ENCODE measurements at regions not wholly inside any gene's neighbourhood (a gene's known extent, or its start where the extent isn't known, plus 50 kb on each side); places are given as distances from the start of the nearest gene placed in this dataset.

DNA sequence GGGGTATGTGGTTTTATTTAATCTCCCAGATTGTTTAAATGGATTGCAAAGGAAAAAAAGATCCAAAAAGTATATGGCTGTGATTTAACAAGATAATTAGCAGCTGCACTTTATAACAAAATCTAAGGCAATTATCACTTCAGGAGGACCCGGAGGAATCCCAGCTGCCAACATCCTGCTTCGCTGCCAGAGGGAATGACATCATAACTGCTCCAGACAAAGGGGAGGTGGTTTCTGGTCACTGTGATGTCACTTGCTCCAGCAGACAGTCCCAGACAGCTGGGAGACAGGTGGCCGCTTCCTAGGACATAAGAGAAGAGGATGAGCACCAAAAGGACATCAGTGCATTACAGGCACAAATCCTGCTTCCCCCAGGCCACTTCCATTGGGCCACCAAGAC lies 371.0 kb downstream of the BCOR start:
- TF ChIP-seq ZNF274 (IDR thresholded peaks at IDR 0.05; ENCODE audit: low read depth, low read length), result no peak
- no peak overlapping the region for H3K4me3 ChIP-seq (ENCODE audit: low read length)

DNA sequence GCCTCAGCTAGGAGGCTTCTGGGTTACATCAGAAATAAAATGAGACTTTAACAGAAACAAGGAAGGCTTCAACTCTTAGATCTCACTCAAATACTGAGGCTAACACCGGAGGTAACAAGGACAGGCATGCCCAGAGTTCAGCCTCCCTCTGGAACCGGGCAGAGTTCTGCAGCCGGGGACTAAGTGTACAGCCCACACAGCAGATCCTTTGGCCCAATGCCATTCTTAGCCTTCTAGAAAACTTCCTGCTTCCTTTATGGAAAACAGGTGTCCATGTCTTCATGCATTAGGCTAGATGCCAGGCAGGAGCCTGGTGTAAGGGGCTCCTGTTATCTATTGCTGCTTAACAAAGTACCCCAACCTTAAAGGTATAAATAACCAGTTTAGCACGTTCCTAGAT lies 369.7 kb downstream of the BCOR start:
- H3K4me3 ChIP-seq (ENCODE audit: low read length), result no peak overlapping the region
- TF ChIP-seq ZNF274 (IDR thresholded peaks at IDR 0.05; ENCODE audit: low read depth, low read length), result no peak

DNA sequence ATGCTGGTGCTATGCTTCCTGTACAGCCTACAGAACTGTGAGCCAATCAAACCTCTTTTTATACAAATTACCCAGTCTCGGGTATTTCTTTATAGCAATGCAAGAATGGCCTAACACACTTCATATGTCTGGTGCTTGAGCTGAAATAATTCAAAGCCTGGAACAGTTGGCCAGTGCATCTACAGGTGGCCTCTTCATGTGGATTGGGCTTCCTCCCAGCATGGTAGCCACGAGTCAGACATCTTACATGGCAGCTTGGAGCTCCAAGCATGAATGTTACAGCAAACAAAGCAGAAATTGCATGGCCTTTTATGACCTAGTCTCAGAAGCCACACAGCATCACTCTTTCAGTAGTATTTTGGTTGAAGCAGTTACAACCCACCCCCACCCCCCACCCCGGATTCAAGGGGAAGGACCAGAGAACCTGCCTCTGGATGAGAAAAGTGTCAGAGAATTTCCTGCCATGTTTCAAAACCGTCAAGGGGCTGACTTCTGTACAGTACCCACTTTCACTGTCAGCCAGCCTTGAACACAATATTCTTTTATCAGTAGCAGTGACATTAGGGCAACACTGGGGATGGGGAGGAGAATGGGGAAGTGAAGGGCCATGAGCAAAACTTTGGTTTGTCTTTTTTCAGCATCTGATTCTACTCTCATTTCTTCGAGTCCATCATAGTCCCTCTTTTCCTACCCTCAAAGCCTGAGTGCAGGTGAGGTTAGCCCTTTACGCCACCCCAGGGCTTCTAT lies 368.7 kb downstream of the BCOR start:
- no peak for TF ChIP-seq ZNF274 (IDR thresholded peaks at IDR 0.05; ENCODE audit: low read depth, low read length)
- no peak overlapping the region for H3K4me3 ChIP-seq (ENCODE audit: low read length)

DNA sequence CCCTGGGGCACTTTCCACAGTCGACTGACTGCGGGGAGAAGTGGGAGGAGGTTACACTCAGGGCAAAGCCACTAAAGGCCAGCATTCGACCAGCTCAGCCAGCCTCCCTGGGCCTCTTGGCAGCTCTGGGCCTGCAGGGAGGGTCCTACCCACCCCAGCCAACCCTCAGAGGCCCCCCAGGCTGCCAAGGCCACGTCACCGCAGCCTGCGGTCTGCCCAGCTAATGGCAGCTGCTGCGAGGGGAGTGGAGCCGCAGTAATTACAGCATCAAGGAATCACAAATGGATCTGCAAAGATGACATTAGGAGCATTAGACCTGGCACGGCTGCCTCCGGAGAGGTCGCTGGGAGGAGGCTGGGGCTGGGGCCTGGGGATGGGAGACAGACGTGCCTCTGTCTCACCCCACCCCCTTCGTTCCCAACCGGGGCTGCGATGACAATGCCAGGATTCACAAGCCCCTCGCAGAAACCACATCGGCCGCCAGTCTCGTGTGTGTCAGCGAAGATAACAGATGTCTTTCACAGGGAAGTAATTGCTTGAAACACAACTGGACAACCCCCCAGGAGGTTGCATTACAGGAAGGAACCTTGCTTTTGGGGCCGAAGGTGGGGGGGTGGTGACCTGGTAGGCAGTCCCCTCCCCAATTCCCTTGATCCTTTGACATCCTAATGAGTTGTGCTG lies 367.6 kb downstream of the BCOR start:
- H3K4me3 ChIP-seq (ENCODE audit: low read length), result no peak overlapping the region
- no peak for TF ChIP-seq ZNF274 (IDR thresholded peaks at IDR 0.05; ENCODE audit: low read depth, low read length)

DNA sequence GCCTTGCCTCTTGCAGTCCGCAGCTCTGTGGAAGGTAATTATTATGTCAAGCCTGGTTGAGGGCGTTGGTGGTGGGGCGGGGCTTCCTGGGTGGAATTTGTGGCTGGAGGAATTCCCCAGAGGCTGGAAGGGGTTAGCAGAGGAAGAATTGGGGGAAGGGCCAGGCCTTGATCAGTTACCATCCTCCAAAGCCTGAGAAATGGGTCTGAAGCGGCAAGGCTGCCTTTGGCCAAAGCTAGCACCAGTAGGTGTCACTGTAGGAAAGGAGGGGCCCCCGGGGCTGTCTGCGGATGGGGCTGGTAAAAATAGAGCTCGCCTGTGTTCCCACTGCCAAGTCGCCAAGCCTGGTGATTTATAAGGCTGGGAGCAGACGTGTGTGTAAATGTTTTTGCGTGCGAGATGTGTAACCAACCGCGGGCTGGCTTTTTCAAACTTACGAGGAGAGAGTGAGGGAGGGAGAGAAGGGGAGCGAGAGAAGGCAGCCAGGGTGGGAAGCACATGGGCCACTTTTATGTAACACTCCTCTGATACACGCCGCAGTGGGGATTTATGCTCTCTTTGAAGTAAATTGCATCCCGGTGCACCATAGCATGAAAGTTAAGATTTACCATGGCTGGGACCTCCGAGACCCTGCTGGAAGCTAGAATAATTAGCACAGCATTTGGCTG lies 367.0 kb downstream of the BCOR start:
- TF ChIP-seq ZNF274 (IDR thresholded peaks at IDR 0.05; ENCODE audit: low read depth, low read length), result no peak
- H3K4me3 ChIP-seq (ENCODE audit: low read length), result no peak overlapping the region

DNA sequence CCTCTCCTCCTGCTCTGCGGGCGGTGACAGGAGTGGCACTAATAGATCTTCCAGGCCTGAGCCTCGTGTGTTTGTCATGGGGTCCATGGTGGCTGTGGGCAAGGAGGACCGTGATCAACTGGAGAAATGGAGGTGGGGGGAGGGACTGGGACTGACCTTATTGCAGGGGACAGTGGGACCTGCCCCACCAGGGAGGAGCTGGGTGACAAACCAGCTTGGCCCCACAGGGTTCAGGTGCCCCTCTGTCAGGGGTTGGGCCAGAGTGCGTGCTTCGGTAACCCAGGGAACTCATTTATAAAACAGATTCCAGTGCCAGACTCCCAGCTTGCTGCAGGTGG lies 366.5 kb downstream of the BCOR start:
- no peak overlapping the region for H3K4me3 ChIP-seq (ENCODE audit: low read length)
- TF ChIP-seq ZNF274 (IDR thresholded peaks at IDR 0.05; ENCODE audit: low read depth, low read length), result no peak

DNA sequence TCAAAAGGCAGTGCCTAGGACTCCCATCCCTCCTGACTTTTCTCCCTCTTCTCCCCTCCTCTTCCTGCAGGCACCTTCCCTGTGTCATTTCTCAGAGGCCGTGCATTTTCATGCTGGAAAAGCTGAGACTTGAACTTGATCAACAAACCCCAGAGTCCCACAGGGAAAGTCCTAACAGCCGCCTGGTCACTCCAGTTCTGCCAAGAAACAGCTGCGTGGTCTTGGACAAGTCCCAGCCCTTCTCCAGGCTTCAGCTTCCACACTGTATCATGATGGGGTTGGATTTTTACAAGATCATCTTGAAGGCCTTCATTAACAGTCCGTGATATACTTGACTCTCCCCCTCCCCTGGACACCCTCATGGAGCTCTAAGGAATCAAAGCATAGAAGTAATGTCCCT lies 366.0 kb downstream of the BCOR start:
- H3K4me3 ChIP-seq (ENCODE audit: low read length), result no peak overlapping the region
- no peak for TF ChIP-seq ZNF274 (IDR thresholded peaks at IDR 0.05; ENCODE audit: low read depth, low read length)

DNA sequence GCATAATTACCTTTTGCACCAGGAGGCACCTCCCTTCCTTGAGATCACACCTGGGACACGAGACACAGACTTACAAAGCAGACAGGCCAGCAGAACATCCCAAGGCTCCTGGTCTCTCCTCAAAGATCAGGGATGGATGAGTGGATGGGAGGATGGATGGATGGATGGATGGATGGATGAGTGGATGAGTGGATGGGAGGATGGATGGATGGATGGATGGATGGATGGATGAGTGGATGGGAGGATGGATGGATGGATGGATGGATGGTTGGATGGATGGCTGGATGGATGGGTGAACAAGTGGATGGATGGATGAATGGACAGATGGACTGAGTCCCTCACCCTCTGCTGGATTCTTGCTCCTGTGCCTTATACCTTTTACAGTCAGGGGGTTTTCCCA lies 364.0 kb downstream of the BCOR start:
- no peak overlapping the region for H3K4me3 ChIP-seq (ENCODE audit: low read length)
- TF ChIP-seq ZNF274 (IDR thresholded peaks at IDR 0.05; ENCODE audit: low read depth, low read length), result no peak

DNA sequence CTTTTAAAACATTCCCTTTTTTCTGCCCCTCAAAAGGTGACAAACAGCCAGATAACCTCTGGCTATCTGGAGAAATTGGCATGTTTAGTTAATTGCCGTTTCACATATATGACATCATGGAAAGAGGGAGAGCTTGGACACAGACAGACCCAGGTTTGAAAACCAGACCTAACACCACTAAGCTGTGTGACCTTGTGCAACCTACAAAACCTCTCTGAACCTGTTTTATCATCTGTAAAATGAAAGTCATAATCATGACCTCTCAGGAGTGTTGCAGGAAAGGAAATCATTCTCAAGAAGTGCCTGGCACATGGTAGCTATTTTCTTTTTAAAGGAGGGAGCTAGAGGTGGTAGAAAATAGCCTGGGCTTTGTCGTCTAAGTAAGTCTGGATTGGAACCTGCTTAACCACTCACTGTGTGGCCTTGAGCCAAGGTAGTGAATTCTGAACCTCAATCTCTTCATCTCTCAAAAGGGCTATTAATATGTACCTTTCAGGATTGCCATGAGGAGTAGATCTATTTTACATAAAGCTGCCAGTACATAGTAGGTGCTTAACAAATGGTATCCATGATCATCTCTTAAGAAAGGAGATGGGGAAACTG lies 363.5 kb downstream of the BCOR start:
- TF ChIP-seq ZNF274 (IDR thresholded peaks at IDR 0.05; ENCODE audit: low read depth, low read length), result no peak
- no peak overlapping the region for H3K4me3 ChIP-seq (ENCODE audit: low read length)

DNA sequence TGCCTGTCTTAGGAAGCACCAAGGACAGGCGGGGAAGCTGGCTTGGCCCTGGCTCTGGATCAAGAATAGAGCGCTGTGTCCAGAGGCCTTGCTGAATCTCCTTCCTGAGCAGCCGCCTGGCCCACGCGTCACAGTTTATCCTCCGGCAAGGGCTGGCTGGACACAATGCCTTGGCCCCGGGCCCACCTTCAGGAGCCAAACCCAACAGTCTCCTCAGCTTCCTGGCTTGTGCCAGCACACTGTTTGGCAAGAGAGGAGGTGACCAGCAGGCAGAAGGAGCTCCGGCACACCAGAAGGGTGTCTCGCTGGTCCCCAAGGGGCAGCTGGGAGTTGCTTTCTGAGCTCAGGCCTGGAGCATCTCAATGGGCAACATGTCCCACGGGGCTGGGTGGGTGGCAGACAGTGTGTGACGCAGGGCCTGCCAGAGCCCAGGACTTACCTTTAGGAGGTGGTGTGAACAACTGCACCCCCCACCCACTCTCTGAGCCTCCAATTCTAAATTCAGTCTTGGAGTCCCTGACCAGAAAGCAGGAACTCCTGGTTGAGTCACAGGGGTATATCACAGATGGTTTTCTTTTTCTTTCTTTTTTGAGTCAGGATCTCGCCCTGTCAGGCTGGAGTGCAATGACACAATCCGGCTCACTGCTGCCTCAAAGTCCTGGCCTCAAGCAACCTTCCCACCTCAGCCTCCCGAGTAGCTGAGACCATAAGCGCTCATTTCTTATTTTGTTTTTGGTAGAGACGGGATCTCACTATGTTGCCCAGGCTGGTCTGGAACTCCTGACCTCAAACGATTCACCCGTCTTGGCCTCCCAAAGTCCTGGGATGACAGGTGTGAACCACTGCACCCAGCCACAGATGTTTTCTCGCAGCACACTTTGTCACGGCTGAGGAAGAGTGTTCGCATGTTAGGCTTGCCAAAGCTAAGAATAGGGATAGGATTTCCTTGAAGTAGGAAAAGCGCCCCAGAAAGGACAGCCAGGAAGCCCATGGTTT lies 361.2 kb downstream of the BCOR start:
- no peak overlapping the region for H3K4me3 ChIP-seq (ENCODE audit: low read length)
- TF ChIP-seq ZNF274 (IDR thresholded peaks at IDR 0.05; ENCODE audit: low read depth, low read length), result no peak

DNA sequence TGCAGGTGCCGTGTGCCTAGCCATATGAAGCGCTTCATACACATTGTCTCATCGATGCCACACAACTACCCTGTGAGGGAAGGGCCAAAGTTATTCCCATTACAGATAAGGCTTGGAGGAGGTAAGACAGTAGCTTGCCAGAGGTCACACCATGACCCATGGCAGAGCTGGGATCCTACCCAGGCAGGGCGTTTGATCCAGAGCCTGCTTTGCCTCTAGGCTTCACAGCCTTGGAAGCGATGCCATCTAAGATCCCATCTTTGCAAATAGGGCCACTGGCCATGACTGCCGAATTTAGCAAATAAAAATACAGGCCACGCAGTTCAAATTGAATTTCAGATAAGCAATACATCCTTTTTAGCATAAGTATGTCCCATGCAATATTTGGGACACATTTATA lies 358.2 kb downstream of the BCOR start:
- no peak for TF ChIP-seq ZNF274 (IDR thresholded peaks at IDR 0.05; ENCODE audit: low read depth, low read length)
- H3K4me3 ChIP-seq (ENCODE audit: low read length), result no peak overlapping the region

DNA sequence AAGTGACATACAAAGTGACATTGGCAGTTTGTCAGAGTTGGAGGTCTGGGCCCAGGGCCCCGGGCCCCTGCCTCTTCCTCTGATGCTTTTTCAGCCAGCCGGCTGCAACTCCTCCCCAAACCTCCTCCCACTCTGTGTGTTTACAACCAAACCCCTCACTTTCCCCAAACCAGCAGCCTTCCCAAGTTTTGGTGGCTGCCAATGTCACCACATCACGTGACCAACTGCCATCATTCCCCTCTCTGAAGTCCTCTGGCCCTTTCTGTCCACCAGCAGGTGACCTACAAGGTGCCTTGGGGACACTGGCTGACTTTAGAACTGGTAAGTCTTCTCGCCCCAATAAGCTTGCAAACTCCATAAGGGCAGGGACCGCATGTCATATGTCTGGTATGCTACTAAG lies 357.7 kb downstream of the BCOR start:
- H3K4me3 ChIP-seq (ENCODE audit: low read length), result no peak overlapping the region
- TF ChIP-seq ZNF274 (IDR thresholded peaks at IDR 0.05; ENCODE audit: low read depth, low read length), result no peak

DNA sequence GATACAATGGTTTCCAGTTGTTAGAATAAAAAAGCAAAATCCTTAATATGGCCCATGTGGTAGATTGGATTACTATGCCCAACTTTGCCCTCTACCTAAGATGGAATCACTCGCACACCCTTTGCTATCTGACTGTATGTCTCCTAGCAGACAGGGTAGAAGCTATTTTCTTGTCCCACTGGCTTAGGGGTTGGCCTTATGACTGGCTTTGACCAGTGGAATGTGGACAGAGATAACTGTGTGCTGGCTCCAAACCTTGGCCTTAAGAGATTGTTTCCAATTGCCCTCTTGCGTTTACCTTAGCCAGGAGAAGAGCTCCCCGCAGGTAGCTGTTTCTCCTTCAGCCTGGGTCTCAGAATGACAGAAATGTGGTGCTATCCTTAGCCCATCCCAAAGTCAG lies 355.9 kb downstream of the BCOR start:
- no peak for TF ChIP-seq ZNF274 (IDR thresholded peaks at IDR 0.05; ENCODE audit: low read depth, low read length)
- no peak overlapping the region for H3K4me3 ChIP-seq (ENCODE audit: low read length)

DNA sequence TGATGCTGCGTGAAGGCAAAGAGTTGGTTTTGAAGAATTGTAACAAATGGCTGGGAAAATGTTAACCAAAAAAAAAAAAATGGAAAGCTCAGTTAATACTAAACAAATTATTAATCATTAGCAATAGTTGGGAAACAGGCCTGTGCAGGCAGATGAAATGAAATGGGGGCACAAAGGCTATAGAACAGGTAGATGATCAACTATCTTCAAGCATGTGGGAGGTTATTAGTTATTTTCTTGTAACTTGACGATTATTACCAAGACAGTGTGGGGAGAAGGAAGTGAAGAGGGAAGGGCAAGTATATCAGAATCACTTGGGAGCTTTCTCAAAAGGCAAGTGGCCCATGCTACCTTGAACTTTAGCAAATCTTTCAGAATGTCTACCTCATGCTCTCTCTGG lies 351.9 kb downstream of the BCOR start:
- no peak for TF ChIP-seq ZNF274 (IDR thresholded peaks at IDR 0.05; ENCODE audit: low read depth, low read length)
- no peak overlapping the region for H3K4me3 ChIP-seq (ENCODE audit: low read length)
